Type B pancreatic cell (in vitro differentiated cells): ENCODE measurements at regions not wholly inside any gene's neighbourhood (a gene's known extent, or its start where the extent isn't known, plus 50 kb on each side); places are given as distances from the start of the nearest gene placed in this dataset.

ENCODE experiments used
- DNase-seq: peaks from one replicate; pipeline ENCODE4 v3.0.0; 2021; ENCODE audit warnings: mixed read lengths; ENCODE audit not compliant: unreplicated experiment; ENCODE audit errors: extremely low spot score
- H3K27ac Mint-ChIP-seq: 2 replicates; pipeline ENCODE4 v1.8.0; 2021; ENCODE audit warnings: mild to moderate bottlenecking, mixed read lengths
- H3K27me3 Mint-ChIP-seq: 2 replicates; pipeline ENCODE4 v1.8.0; 2021; ENCODE audit warnings: mixed read lengths
- H3K36me3 Mint-ChIP-seq: 2 replicates; pipeline ENCODE4 v1.8.0; 2021; ENCODE audit warnings: mixed read lengths
- H3K4me1 Mint-ChIP-seq: one replicate; pipeline ENCODE4 v1.8.0; 2021; ENCODE audit warnings: mixed read lengths; ENCODE audit not compliant: unreplicated experiment
- H3K4me3 Mint-ChIP-seq: 2 replicates; pipeline ENCODE4 v1.8.0; 2021; ENCODE audit warnings: mild to moderate bottlenecking, mixed read lengths
- H3K9me3 Mint-ChIP-seq: 2 replicates; pipeline ENCODE4 v1.8.0; 2021; ENCODE audit warnings: mixed read lengths
- CTCF ChIP-seq: fragments of 200-600 bp; sonication (generic); conservative IDR thresholded peaks from 2 replicates; pipeline ENCODE4 v1.5.0; 2021; ENCODE audit warnings: antibody characterized with exemption, mild to moderate bottlenecking

DNA sequence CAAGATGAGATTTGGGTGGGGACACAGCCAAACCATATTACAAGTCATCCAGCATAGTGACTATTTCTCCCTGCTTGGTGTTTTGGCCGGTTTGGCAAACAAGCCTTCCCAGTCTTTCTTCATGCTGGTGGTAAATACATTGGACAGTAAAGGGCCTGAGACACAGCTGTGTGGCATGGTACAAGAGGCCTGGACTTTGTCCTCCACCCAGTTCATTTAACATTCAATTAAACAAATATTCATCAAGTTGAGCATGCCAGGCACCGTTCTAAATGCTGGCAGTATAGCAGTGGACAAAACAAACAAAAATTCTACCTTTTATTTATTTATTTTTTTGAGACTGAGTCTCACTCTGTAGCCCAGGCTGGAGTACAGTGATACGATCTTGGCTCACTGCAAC lies 62.7 kb upstream of the SLC28A3 start:
- TF ChIP-seq CTCF = no peak
- no peaks in the 10 kb centered on the region for H3K27me3 Mint-ChIP-seq
- H3K4me3 Mint-ChIP-seq = no peak overlapping the region
- DNase-seq = no peak
- H3K4me1 Mint-ChIP-seq = peaks cover 4% of the 10 kb centered on the region
- H3K27ac Mint-ChIP-seq = no peak overlapping the region
- peaks cover 4% of the 10 kb centered on the region for H3K9me3 Mint-ChIP-seq
- H3K36me3 Mint-ChIP-seq = peaks cover 3% of the 10 kb centered on the region

- H3K4me3 Mint-ChIP-seq = no peak overlapping the region
- TF ChIP-seq CTCF = peak; percentile 78
- H3K9me3 Mint-ChIP-seq = peaks cover 4% of the 10 kb centered on the region
- peaks cover 4% of the 10 kb centered on the region for H3K4me1 Mint-ChIP-seq
- no peaks in the 10 kb centered on the region for H3K27me3 Mint-ChIP-seq
- no peak overlapping the region for H3K27ac Mint-ChIP-seq
- peaks cover 3% of the 10 kb centered on the region for H3K36me3 Mint-ChIP-seq
- no peak for DNase-seq
These were observed 63.6 kb upstream of the SLC28A3 start for GRCh38 chr9:84404095-84404686.

DNA sequence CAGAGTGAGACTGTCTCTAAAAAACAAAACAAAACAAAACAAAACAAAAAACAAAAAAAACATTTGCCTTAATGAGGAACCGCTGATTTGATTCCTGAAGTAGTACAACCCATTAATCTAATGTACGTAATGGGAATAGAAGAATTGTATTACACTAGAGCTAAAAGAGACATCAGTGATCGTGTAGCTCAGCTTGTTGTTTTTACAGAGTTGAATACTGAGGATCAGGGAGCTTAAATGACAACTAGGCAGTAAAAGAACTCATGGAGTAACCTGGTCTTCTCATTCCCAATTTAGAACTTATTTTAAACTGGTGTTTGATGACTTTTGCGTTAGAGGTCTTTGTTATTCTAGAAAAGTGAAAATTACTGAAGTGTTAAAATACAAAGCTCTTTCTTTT lies 65.1 kb upstream of the SLC28A3 start:
- Mint-ChIP-seq H3K9me3 (no peaks in the 10 kb centered on the region), H3K36me3 (peaks cover 3% of the 10 kb centered on the region), H3K27ac (no peak overlapping the region), H3K4me1 (peaks cover 4% of the 10 kb centered on the region), H3K4me3 (no peak overlapping the region), H3K27me3 (no peaks in the 10 kb centered on the region)
- no peak for DNase-seq
- no peak for TF ChIP-seq CTCF

DNA sequence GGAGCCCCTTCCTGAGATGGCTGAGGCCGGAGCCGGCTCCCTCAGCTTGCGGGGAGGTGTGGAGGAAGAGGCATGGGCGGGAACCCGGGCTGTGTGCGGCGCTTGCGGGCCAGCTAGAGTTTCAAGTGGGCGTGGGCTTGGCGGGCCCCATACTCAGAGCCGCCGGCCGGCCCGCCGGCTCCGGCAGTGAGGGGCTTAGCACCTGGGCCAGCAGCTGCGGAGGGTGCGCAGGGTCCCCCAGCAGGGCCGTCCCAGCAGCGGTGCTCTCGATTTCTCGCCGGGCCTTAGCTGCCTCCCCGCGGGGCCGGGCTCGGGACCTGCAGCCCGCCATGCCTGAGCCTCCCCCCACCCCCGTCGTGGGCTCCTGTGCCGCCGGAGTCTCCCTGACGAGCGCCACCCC lies 67.9 kb upstream of the SLC28A3 start:
- H3K27ac Mint-ChIP-seq = no peak overlapping the region
- H3K9me3 Mint-ChIP-seq = no peaks in the 10 kb centered on the region
- H3K27me3 Mint-ChIP-seq = no peaks in the 10 kb centered on the region
- no peak for TF ChIP-seq CTCF
- H3K4me3 Mint-ChIP-seq = no peak overlapping the region
- no peak for DNase-seq
- H3K4me1 Mint-ChIP-seq = peaks cover 4% of the 10 kb centered on the region
- H3K36me3 Mint-ChIP-seq = peaks cover 3% of the 10 kb centered on the region

DNA sequence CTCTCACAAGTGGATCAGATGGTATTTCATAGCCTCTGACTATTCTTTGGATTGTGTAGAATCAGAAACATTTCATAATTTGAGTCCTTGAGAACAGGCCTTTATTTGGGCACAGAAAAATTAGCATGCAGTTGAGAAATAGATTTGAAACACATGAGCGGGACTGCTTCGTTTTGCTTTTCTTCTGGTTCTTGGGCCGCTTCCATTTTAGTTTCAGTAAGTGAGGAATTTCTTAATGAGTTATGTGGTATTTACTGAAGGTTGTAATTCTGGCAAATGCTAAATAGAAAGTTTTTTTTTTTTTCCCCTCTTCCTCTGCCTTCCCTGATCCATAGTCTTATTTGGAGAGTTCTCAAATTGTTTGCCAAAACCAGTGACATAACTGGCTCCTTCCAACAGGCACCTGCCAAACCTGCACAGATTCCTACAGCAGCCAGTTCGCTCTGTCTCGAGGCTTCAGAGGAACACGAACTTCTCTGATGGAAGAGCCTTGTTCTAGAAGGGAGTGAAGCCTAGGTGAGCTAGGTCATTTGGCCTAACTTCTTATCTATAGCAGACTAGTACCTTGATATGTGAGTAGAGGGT lies 71.2 kb upstream of the SLC28A3 start:
- H3K4me1 Mint-ChIP-seq = no peaks in the 10 kb centered on the region
- no peak for TF ChIP-seq CTCF
- DNase-seq = no peak
- H3K36me3 Mint-ChIP-seq = peaks cover 3% of the 10 kb centered on the region
- H3K27me3 Mint-ChIP-seq = no peaks in the 10 kb centered on the region
- H3K27ac Mint-ChIP-seq = no peak overlapping the region
- H3K9me3 Mint-ChIP-seq = no peaks in the 10 kb centered on the region
- no peak overlapping the region for H3K4me3 Mint-ChIP-seq
